ENCODE measurements at regions not wholly inside any gene's neighbourhood (a gene's known extent, or its start where the extent isn't known, plus 50 kb on each side); places are given as distances from the start of the nearest gene placed in this dataset.

DNA sequence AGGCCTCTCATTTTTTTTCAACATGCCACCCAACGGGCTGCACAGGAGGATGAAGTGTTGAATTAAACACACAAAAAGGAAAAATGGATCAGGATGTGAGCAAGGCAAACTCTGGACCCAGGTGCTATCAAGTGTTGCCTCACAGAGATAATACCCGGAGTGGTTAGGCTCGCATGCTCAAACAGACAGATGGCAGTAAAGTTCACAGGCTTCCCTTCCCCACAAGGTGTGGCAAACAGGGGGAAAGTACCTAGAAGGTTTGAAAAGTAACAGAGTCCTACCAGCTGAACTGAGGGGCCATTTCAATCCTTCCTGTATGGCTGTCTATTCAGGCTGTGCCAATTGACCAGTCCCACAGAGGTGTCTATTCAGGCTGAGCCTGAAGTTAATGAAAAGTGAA lies 123.9 kb upstream of the GC start:
- no peak for TF ChIP-seq MYC (IDR thresholded peaks at IDR 0.05; ENCODE audit: low read depth, low read length)
- no peak for TF ChIP-seq CTCF (IDR thresholded peaks at IDR 0.05; ENCODE audit: low read depth, low read length)

All from NB4 (cell line).